ENCODE measurements at regions not wholly inside any gene's neighbourhood (a gene's known extent, or its start where the extent isn't known, plus 50 kb on each side); places are given as distances from the start of the nearest gene placed in this dataset.

- no peak overlapping the region for H2BK15ac ChIP-seq (ENCODE audit: low read depth, poor library complexity, severe bottlenecking)
- H3K27me3 ChIP-seq (ENCODE audit: control insufficient read depth in 1 of 2, insufficient read depth in 1 of 2, low read length in 2 of 2), result no peaks in the 10 kb centered on the region
- H4K91ac ChIP-seq (ENCODE audit: low read length), result no peak overlapping the region
- peak overlapping the region in 1 of 2 experiments; percentile 35 for H3K4ac ChIP-seq (ENCODE audit: low read depth in 1 of 2, low read length in 2 of 2)
- no peak overlapping the region for H2BK12ac ChIP-seq (ENCODE audit: low read length in 2 of 2)
- peak overlapping the region; percentile 80 to 97 for H3K4me3 ChIP-seq (ENCODE audit: insufficient read depth in 1 of 2, low read depth in 1 of 2, low read length in 2 of 2)
- peaks cover 17% of the 10 kb centered on the region for H3K4me1 ChIP-seq (ENCODE audit: control insufficient read depth, insufficient read depth, low read depth, low read length)
- peak overlapping the region; percentile 97 for H2BK5ac ChIP-seq (ENCODE audit: low read depth, low read length, poor library complexity, severe bottlenecking)
- peaks cover 6% of the 10 kb centered on the region for H3K79me1 ChIP-seq (replicated peaks; ENCODE audit: low read length, poor library complexity, severe bottlenecking)
- peak overlapping the region in 1 of 2 experiments; percentile 79 for H3K18ac ChIP-seq (ENCODE audit: low read depth in 1 of 2, low read length in 2 of 2)
- peak overlapping the region; percentile 100 for H3K27ac ChIP-seq (ENCODE audit: low read length, poor library complexity, severe bottlenecking)
- peak overlapping the region; percentile 96 for H3K9ac ChIP-seq (ENCODE audit: low read length)
- no peak overlapping the region for H2AFZ ChIP-seq (ENCODE audit: low read depth, low read length)
- DNase-seq, result peak; percentile 28
- H3K23ac ChIP-seq (ENCODE audit: low read length in 2 of 2), result no peak overlapping the region
- peaks cover 9 to 21% of the 10 kb centered on the region in 2 experiments for H3K36me3 ChIP-seq (ENCODE audit: control insufficient read depth in 1 of 2, insufficient read depth in 2 of 2, low read depth in 1 of 2, low read length in 2 of 2)
- WGBS, result 47% methylated on average over 22 of the region's 24 CpGs
- peak overlapping the region; percentile 97 for H2AK5ac ChIP-seq (ENCODE audit: low read length, severe bottlenecking)
- H3K14ac ChIP-seq (ENCODE audit: low read length in 2 of 2), result no peak overlapping the region
- H2BK120ac ChIP-seq (ENCODE audit: low read depth, low read length), result no peak overlapping the region
- H4K8ac ChIP-seq (ENCODE audit: low read length), result peak overlapping the region; percentile 93
- no peaks in the 10 kb centered on the region for H3K9me3 ChIP-seq (ENCODE audit: control insufficient read depth, low read length)
- H3K4me2 ChIP-seq (ENCODE audit: low read length, poor library complexity, severe bottlenecking), result peak overlapping the region; percentile 74
These were observed 80.7 kb upstream of the PPARA start for GRCh38 chr22:46069521-46070214.

GRCh38 chr22:46070215-46070802 is 80.0 kb upstream of the PPARA start:
- H3K27me3 ChIP-seq (ENCODE audit: control insufficient read depth in 1 of 2, insufficient read depth in 1 of 2, low read length in 2 of 2), result no peaks in the 10 kb centered on the region
- H2BK12ac ChIP-seq (ENCODE audit: low read length in 2 of 2), result peak overlapping the region in 1 of 2 experiments; percentile 17
- peak overlapping the region; percentile 74 for H3K4me2 ChIP-seq (ENCODE audit: low read length, poor library complexity, severe bottlenecking)
- H2BK5ac ChIP-seq (ENCODE audit: low read depth, low read length, poor library complexity, severe bottlenecking), result peak overlapping the region; percentile 97
- H3K18ac ChIP-seq (ENCODE audit: low read depth in 1 of 2, low read length in 2 of 2), result peak overlapping the region; percentile 69 to 79
- DNase-seq, result peak; percentile 58
- H2AK5ac ChIP-seq (ENCODE audit: low read length, severe bottlenecking), result peak overlapping the region; percentile 31
- H3K4me1 ChIP-seq (ENCODE audit: control insufficient read depth, insufficient read depth, low read depth, low read length), result peaks cover 23% of the 10 kb centered on the region
- H4K91ac ChIP-seq (ENCODE audit: low read length), result peak overlapping the region; percentile 93
- peak overlapping the region; percentile 100 for H3K27ac ChIP-seq (ENCODE audit: low read length, poor library complexity, severe bottlenecking)
- peak overlapping the region; percentile 80 to 97 for H3K4me3 ChIP-seq (ENCODE audit: insufficient read depth in 1 of 2, low read depth in 1 of 2, low read length in 2 of 2)
- no peaks in the 10 kb centered on the region for H3K9me3 ChIP-seq (ENCODE audit: control insufficient read depth, low read length)
- H3K9ac ChIP-seq (ENCODE audit: low read length), result peak overlapping the region; percentile 96
- H3K14ac ChIP-seq (ENCODE audit: low read length in 2 of 2), result no peak overlapping the region
- peak overlapping the region; percentile 66 for H4K8ac ChIP-seq (ENCODE audit: low read length)
- peaks cover 6% of the 10 kb centered on the region for H3K79me1 ChIP-seq (replicated peaks; ENCODE audit: low read length, poor library complexity, severe bottlenecking)
- H2BK15ac ChIP-seq (ENCODE audit: low read depth, poor library complexity, severe bottlenecking), result no peak overlapping the region
- peak overlapping the region; percentile 2 for H2BK120ac ChIP-seq (ENCODE audit: low read depth, low read length)
- WGBS, result 5% methylated on average over 44 of the region's 57 CpGs
- H2AFZ ChIP-seq (ENCODE audit: low read depth, low read length), result no peak overlapping the region
- H3K23ac ChIP-seq (ENCODE audit: low read length in 2 of 2), result no peak overlapping the region
- peaks cover 16 to 27% of the 10 kb centered on the region in 2 experiments for H3K36me3 ChIP-seq (ENCODE audit: control insufficient read depth in 1 of 2, insufficient read depth in 2 of 2, low read depth in 1 of 2, low read length in 2 of 2)
- peak overlapping the region; percentile 47 to 49 for H3K4ac ChIP-seq (ENCODE audit: low read depth in 1 of 2, low read length in 2 of 2)

- H3K4me2 ChIP-seq (ENCODE audit: low read length, poor library complexity, severe bottlenecking), result peak overlapping the region; percentile 74
- H3K4me3 ChIP-seq (ENCODE audit: insufficient read depth in 1 of 2, low read depth in 1 of 2, low read length in 2 of 2), result peak overlapping the region; percentile 80 to 97
- H2BK12ac ChIP-seq (ENCODE audit: low read length in 2 of 2), result no peak overlapping the region
- H2BK5ac ChIP-seq (ENCODE audit: low read depth, low read length, poor library complexity, severe bottlenecking), result peak overlapping the region; percentile 97
- H3K27me3 ChIP-seq (ENCODE audit: control insufficient read depth in 1 of 2, insufficient read depth in 1 of 2, low read length in 2 of 2), result no peaks in the 10 kb centered on the region
- peak overlapping the region; percentile 50 to 79 for H3K18ac ChIP-seq (ENCODE audit: low read depth in 1 of 2, low read length in 2 of 2)
- peak overlapping the region; percentile 47 to 49 for H3K4ac ChIP-seq (ENCODE audit: low read depth in 1 of 2, low read length in 2 of 2)
- H3K36me3 ChIP-seq (ENCODE audit: control insufficient read depth in 1 of 2, insufficient read depth in 2 of 2, low read depth in 1 of 2, low read length in 2 of 2), result peaks cover 20 to 33% of the 10 kb centered on the region in 2 experiments
- peak overlapping the region; percentile 2 for H2BK120ac ChIP-seq (ENCODE audit: low read depth, low read length)
- H3K27ac ChIP-seq (ENCODE audit: low read length, poor library complexity, severe bottlenecking), result no peak overlapping the region
- H4K8ac ChIP-seq (ENCODE audit: low read length), result peak overlapping the region; percentile 66
- no peaks in the 10 kb centered on the region for H3K9me3 ChIP-seq (ENCODE audit: control insufficient read depth, low read length)
- H3K9ac ChIP-seq (ENCODE audit: low read length), result peak overlapping the region; percentile 97
- no peak overlapping the region for H2AFZ ChIP-seq (ENCODE audit: low read depth, low read length)
- peaks cover 6% of the 10 kb centered on the region for H3K79me1 ChIP-seq (replicated peaks; ENCODE audit: low read length, poor library complexity, severe bottlenecking)
- no peak overlapping the region for H3K14ac ChIP-seq (ENCODE audit: low read length in 2 of 2)
- H4K91ac ChIP-seq (ENCODE audit: low read length), result peak overlapping the region; percentile 93
- WGBS, result 2% methylated on average over 39 of the region's 112 CpGs
- no peak overlapping the region for H2BK15ac ChIP-seq (ENCODE audit: low read depth, poor library complexity, severe bottlenecking)
- DNase-seq, result peak; percentile 53
- no peak overlapping the region for H2AK5ac ChIP-seq (ENCODE audit: low read length, severe bottlenecking)
- no peak overlapping the region for H3K23ac ChIP-seq (ENCODE audit: low read length in 2 of 2)
- H3K4me1 ChIP-seq (ENCODE audit: control insufficient read depth, insufficient read depth, low read depth, low read length), result peaks cover 28% of the 10 kb centered on the region
These were observed 79.4 kb upstream of the PPARA start for GRCh38 chr22:46070803-46071450.
